ENCODE measurements at regions not wholly inside any gene's neighbourhood (a gene's known extent, or its start where the extent isn't known, plus 50 kb on each side); places are given as distances from the start of the nearest gene placed in this dataset.
A peak's percentile ranks its signal among the peaks of the same experiment; 100 is the strongest.

DNA sequence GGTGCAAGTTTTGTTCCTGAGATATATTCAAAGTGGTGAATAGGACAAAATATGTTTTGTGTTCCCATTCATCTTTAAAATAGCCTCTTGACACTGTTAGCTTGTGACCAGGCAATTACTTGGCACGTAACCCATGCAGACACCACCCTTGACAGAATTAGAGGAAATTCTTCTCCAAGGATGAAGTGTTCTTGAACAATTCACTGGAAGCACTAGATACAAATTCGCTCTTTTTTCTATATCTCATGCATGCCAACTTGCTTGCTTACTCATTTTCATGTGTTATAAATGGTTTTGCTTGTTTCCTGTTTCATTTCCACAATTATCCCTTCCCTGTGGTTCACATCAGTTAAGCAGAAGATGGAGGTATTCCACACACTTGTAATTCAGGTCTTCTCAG lies 105.2 kb upstream of the MAN1A1 start:
- no peaks in the 10 kb centered on the region for H3K9me3 ChIP-seq
- no peak for DNase-seq
- H3K27ac ChIP-seq: no peak overlapping the region
- H3K27me3 ChIP-seq: no peaks in the 10 kb centered on the region
- TF ChIP-seq, protein P1, sequence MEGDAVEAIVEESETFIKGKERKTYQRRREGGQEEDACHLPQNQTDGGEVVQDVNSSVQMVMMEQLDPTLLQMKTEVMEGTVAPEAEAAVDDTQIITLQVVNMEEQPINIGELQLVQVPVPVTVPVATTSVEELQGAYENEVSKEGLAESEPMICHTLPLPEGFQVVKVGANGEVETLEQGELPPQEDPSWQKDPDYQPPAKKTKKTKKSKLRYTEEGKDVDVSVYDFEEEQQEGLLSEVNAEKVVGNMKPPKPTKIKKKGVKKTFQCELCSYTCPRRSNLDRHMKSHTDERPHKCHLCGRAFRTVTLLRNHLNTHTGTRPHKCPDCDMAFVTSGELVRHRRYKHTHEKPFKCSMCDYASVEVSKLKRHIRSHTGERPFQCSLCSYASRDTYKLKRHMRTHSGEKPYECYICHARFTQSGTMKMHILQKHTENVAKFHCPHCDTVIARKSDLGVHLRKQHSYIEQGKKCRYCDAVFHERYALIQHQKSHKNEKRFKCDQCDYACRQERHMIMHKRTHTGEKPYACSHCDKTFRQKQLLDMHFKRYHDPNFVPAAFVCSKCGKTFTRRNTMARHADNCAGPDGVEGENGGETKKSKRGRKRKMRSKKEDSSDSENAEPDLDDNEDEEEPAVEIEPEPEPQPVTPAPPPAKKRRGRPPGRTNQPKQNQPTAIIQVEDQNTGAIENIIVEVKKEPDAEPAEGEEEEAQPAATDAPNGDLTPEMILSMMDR (IDR thresholded peaks at IDR 0.05): no peak
- H3K36me3 ChIP-seq: no peaks in the 10 kb centered on the region
- no peak overlapping the region for H3K4me3 ChIP-seq
- intact Hi-C loops (cut with DNase I): no loop called here
- peaks cover 5% of the 10 kb centered on the region for H3K4me1 ChIP-seq
- no peak overlapping the region for H3K9ac ChIP-seq (ENCODE audit: low read depth in 2 of 2, low read length in 2 of 2)

DNA sequence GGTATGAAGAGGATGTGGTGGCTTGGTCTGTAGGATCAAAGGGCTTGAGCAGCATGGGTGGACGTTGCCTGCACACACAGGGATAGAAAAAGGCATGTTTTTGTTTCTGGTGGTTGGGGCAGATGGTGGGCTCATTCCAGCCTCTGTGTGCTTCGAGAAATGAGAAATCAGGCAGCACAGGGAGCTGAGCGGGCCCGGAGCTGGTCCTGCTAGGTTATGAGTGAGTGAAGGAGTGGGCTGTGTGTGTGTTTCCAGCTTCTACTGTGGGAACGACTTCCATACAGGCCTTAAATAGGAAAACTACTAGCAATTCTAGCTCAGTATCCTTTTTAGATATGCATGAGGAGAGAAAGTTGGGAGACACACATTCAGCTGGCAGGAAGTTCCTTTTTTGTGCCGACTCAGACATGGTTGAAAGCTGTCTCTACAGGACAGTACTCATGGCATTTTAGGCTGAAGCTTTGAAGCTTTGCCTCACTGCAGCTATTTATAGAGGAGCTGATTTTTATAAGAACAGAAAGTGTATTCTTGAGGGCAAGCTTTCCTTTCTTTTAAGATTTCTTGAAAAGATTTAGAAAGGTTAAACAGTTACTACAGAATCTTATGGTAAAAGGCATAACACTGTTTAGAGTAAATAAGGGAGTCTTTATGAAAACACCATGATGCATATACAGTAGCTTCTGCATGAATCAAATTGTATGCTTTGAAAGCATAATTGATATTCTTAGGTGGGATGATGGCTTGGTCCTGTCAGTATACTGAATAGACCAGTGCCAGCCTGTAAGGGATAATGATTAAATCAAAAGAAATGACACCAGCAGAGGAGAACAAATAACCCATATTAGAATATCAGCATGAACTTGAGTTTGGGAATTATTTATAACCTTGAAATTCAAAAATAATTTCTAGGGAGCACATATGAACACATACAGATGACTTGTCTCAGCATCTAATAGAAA lies 104.0 kb upstream of the MAN1A1 start:
- DNase-seq: no peak
- TF ChIP-seq, protein P1 (IDR thresholded peaks at IDR 0.05): no peak
- no peak overlapping the region for H3K9ac ChIP-seq (ENCODE audit: low read depth in 2 of 2, low read length in 2 of 2)
- no peak overlapping the region for H3K27ac ChIP-seq
- H3K4me3 ChIP-seq: no peak overlapping the region
- no peaks in the 10 kb centered on the region for H3K36me3 ChIP-seq
- no peaks in the 10 kb centered on the region for H3K9me3 ChIP-seq
- intact Hi-C loops (cut with DNase I): no loop called here
- no peaks in the 10 kb centered on the region for H3K27me3 ChIP-seq
- no peaks in the 10 kb centered on the region for H3K4me1 ChIP-seq

DNA sequence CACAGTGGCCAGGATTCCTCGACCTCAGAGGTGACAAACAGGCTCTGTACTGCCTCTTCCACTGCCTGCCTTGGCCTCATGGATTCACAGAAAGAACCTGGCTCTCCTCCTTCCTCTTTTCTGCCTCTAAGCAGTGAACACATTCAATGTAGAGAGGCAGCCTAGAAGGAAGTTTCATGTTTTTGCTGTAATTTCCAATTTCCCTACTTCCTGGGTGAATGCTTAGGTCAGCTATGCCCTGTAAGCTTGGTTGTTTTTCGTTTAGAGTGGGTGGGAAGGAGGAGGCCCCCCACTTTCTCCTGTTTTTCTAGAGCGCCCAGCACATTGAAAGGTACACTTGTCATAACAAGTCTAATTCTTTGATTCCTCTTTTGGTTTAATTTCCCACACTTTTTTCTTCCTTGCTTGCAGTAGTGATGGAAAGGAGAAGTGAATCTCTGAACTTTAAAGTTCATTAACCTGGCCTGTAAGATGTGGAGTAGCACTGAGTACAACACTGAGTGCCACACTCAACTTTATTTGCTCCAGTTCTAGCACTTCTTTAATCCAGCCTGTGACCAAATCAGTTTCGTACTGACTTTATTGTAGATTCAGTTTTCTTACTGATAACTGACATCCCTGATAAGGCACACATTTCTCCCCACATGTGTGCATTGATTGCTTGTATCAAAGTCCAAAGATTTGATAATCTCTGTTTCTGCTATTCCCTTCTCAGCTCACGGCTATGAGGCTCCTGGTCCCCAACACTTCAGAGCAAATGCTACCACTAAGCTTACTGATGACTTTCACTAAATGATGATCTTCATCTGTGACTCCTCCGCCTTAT lies 100.0 kb upstream of the MAN1A1 start:
- intact Hi-C loops (cut with DNase I): no loop called here
- Histone ChIP-seq H3K4me1 (peaks cover 5% of the 10 kb centered on the region), H3K36me3 (no peaks in the 10 kb centered on the region), H3K9me3 (no peaks in the 10 kb centered on the region), H3K4me3 (no peak overlapping the region), H3K9ac (ENCODE audit: low read depth in 2 of 2, low read length in 2 of 2) (no peak overlapping the region), H3K27ac (no peak overlapping the region), H3K27me3 (no peaks in the 10 kb centered on the region)
- TF ChIP-seq, protein P1 (IDR thresholded peaks at IDR 0.05): no peak
- no peak for DNase-seq

DNA sequence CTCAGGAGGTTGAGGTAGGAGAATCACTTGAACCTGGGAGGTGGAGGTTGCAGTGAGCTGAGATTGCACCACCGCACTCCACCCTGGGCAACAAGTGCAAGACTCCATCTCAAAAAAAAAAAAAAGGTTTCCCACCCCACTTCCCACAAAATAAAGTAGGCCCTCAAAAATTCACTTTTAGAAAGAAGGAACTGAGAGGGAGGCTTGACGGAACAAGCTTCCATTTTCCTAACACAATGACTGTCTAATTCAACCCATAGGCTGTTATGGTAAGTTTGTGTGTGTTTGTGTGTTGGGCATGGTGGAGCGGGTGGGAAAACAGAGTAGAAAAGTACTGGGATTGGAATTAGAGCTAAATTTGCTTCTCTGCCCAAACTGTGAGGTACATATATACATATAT lies 98.4 kb upstream of the MAN1A1 start:
- H3K9ac ChIP-seq (ENCODE audit: low read depth in 2 of 2, low read length in 2 of 2): no peak overlapping the region

DNA sequence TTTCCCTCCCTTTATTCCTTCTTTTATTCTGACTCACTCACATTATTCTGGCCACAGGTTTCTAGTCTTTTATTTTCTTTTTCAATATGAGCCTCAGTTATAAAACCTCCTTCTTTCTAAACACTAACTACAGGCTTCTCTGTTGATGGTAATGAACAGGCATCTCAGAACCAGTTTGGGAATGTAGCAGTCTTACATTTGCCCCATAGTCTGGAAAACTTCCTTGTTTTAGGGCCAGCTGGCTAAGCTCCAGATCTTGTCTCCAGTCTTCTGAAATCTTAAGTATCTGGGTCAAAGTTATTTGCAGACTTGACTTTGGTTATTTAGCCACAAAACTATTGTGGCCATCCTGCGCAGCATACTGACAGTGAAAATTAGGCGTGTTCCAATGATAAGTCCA lies 97.0 kb upstream of the MAN1A1 start:
- peaks cover 5% of the 10 kb centered on the region for H3K4me1 ChIP-seq
- no peak overlapping the region for H3K9ac ChIP-seq (ENCODE audit: low read depth in 2 of 2, low read length in 2 of 2)
- no peak overlapping the region for H3K4me3 ChIP-seq
- no peaks in the 10 kb centered on the region for H3K9me3 ChIP-seq
- TF ChIP-seq, protein P1 (IDR thresholded peaks at IDR 0.05): no peak
- DNase-seq: peak; percentile 77
- H3K27ac ChIP-seq: peak overlapping the region; percentile 1
- H3K36me3 ChIP-seq: no peaks in the 10 kb centered on the region
- intact Hi-C loops (cut with DNase I): no loop called here
- H3K27me3 ChIP-seq: no peaks in the 10 kb centered on the region

More for the DNA sequence above, 98.4 kb upstream of the MAN1A1 start:
- Histone ChIP-seq H3K36me3 (no peaks in the 10 kb centered on the region), H3K27ac (no peak overlapping the region), H3K4me3 (no peak overlapping the region), H3K4me1 (peaks cover 5% of the 10 kb centered on the region), H3K9me3 (no peaks in the 10 kb centered on the region), H3K27me3 (no peaks in the 10 kb centered on the region)
- DNase-seq: no peak
- intact Hi-C loops (cut with DNase I): no loop called here
- TF ChIP-seq, protein P1 (IDR thresholded peaks at IDR 0.05): no peak

Data from colonic mucosa (tissue), 4 donors.